IMR-90 (cell line): ENCODE measurements at regions not wholly inside any gene's neighbourhood (a gene's known extent, or its start where the extent isn't known, plus 50 kb on each side); places are given as distances from the start of the nearest gene placed in this dataset.

Experiments
- ATAC-seq: fragments of 200-7000 bp; cut with Tn5 transposase; 2 replicates; pipeline ENCODE4 v1.9.1; 2020; ENCODE audit warnings: low read depth, mild to moderate bottlenecking, moderate library complexity
- BruUV-seq: library from RNA; stranded (reverse); fragments of 400-500 nt; replicated peaks from 2 replicates; lab custom pipeline; 2021; lab: Mats Ljungman, UMichigan
- CTCF ChIA-PET: fragments of 300-600 bp; formaldehyde crosslinking; extraction: SDS; loops from one replicate; lab custom pipeline; 2021; ENCODE audit warnings: antibody characterized with exemption; lab: Yijun Ruan, JAX
- POLR2A ChIA-PET: fragments of 300-600 bp; sonication (Branson Sonifier 250); formaldehyde crosslinking; loops from one replicate; lab custom pipeline; 2022; ENCODE audit warnings: antibody characterized with exemption; ENCODE audit not compliant: unreplicated experiment; lab: Charles Lee
- DNase-seq: peaks from one replicate; pipeline ENCODE4 v3.0.0; 2013
- H2AFZ ChIP-seq: replicated peaks from 2 replicates; pipeline ENCODE3; 2013; ENCODE audit warnings: low read length, mild to moderate bottlenecking; ENCODE audit not compliant: poor library complexity
- H2AK5ac ChIP-seq: 2 replicates; pipeline ENCODE4 v1.6.1; 2013; ENCODE audit warnings: low read depth, low read length, inconsistent platforms
- H2AK9ac ChIP-seq: replicated peaks from 2 replicates; pipeline ENCODE3; 2013; ENCODE audit warnings: mild to moderate bottlenecking, low read depth, low read length, moderate library complexity; ENCODE audit not compliant: poor library complexity
- H2BK120ac ChIP-seq: 2 replicates; pipeline ENCODE4 v1.6.1; 2013; ENCODE audit warnings: low read depth, low read length, inconsistent platforms
- H2BK15ac ChIP-seq: 3 replicates; pipeline ENCODE4 v1.6.1; 2013; ENCODE audit warnings: low read depth, low read length, inconsistent platforms
- H2BK20ac ChIP-seq: 2 replicates; pipeline ENCODE4 v1.6.1; 2013; ENCODE audit warnings: low read depth, mild to moderate bottlenecking, inconsistent platforms, low read length, moderate library complexity
- H2BK5ac ChIP-seq: 2 replicates; pipeline ENCODE4 v1.6.1; 2013; ENCODE audit warnings: mild to moderate bottlenecking, low read depth, low read length, inconsistent platforms; ENCODE audit not compliant: poor library complexity, severe bottlenecking
- H3K14ac ChIP-seq: replicated peaks from 2 replicates; pipeline ENCODE4 v1.6.1; 2013; ENCODE audit warnings: low read depth, low read length, inconsistent platforms
- H3K18ac ChIP-seq: 2 replicates; pipeline ENCODE4 v1.6.1; 2013; ENCODE audit warnings: low read depth, low read length, control low read depth
- H3K23ac ChIP-seq: 2 replicates; pipeline ENCODE4 v1.6.1; 2013; ENCODE audit warnings: low read depth, low read length, inconsistent platforms
- H3K27ac ChIP-seq: 2 replicates; pipeline ENCODE4 v1.5.1; 2013; ENCODE audit warnings: mild to moderate bottlenecking, control low read depth, low read length; ENCODE audit not compliant: insufficient read depth
- H3K27me3 ChIP-seq: 2 replicates; pipeline ENCODE4 v1.6.1; 2013; ENCODE audit warnings: low read length; ENCODE audit not compliant: control insufficient read depth, insufficient read depth
- H3K36me3 ChIP-seq: 2 replicates; pipeline ENCODE4 v1.6.1; 2013; ENCODE audit warnings: low read length, mixed read lengths; ENCODE audit not compliant: control insufficient read depth, insufficient read depth
- H3K4ac ChIP-seq: 2 replicates; pipeline ENCODE4 v1.6.1; 2013; ENCODE audit warnings: low read depth, low read length, inconsistent platforms
- H3K4me1 ChIP-seq: 2 replicates; pipeline ENCODE4 v1.6.1; 2013; ENCODE audit warnings: low read length, mixed read lengths; ENCODE audit not compliant: control insufficient read depth, insufficient read depth
- H3K4me2 ChIP-seq: 2 replicates; pipeline ENCODE4 v1.6.1; 2013; ENCODE audit warnings: low read depth, mild to moderate bottlenecking, control low read depth, low read length, moderate library complexity
- H3K4me3 ChIP-seq: 2 replicates; pipeline ENCODE4 v1.5.1; 2013; ENCODE audit warnings: low read depth, mild to moderate bottlenecking, control low read depth, low read length, moderate library complexity; ENCODE audit not compliant: insufficient read depth
- H3K56ac ChIP-seq: 2 replicates; pipeline ENCODE4 v1.6.1; 2013; ENCODE audit warnings: low read length, inconsistent platforms; ENCODE audit not compliant: insufficient read depth; ENCODE audit errors: extremely low read depth
- H3K79me1 ChIP-seq, 2 experiments: 2 replicates each; pipeline ENCODE4 v1.6.1; 2013; ENCODE audit warnings: low read length in 2 of 2, inconsistent platforms in 1 of 2, low read depth in 1 of 2
- H3K9ac ChIP-seq: 2 replicates; pipeline ENCODE4 v1.6.1; 2013; ENCODE audit warnings: low read depth, low read length, control low read depth
- H3K9me1 ChIP-seq: 2 replicates; pipeline ENCODE4 v1.6.1; 2013; ENCODE audit warnings: low read length, inconsistent platforms; ENCODE audit not compliant: insufficient read depth
- H3K9me3 ChIP-seq: 2 replicates; pipeline ENCODE4 v1.6.1; 2013; ENCODE audit warnings: low read length; ENCODE audit not compliant: control insufficient read depth, insufficient read depth
- H4K20me1 ChIP-seq: 2 replicates; pipeline ENCODE4 v1.6.1; 2013; ENCODE audit warnings: low read length, inconsistent platforms; ENCODE audit not compliant: insufficient read depth
- H4K5ac ChIP-seq: 2 replicates; pipeline ENCODE4 v1.6.1; 2013; ENCODE audit warnings: mild to moderate bottlenecking, low read depth, low read length, control low read depth
- H4K8ac ChIP-seq, 2 experiments: 2 replicates each; pipeline ENCODE4 v1.6.1; 2013; ENCODE audit warnings: low read depth in 2 of 2, low read length in 2 of 2, control low read depth in 1 of 2, inconsistent platforms in 1 of 2
- H4K91ac ChIP-seq: 2 replicates; pipeline ENCODE4 v1.6.1; 2013; ENCODE audit warnings: low read depth, low read length, inconsistent platforms; ENCODE audit not compliant: insufficient read depth
- CHD1 ChIP-seq: IDR thresholded peaks from 2 replicates; pipeline ENCODE4 v1.6.1; 2012; ENCODE audit warnings: low read depth, low read length, improper control_type of control experiment
- CTCF ChIP-seq: conservative IDR thresholded peaks from 2 replicates; pipeline ENCODE4 v1.5.1; 2012; ENCODE audit warnings: mild to moderate bottlenecking, low read depth, low read length, improper control_type of control experiment
- FOS ChIP-seq: fragments of 150-350 bp; IDR thresholded peaks from 2 replicates; pipeline ENCODE4 v1.6.1; 2016; ENCODE audit warnings: low read depth, low read length
- MAFK ChIP-seq: IDR thresholded peaks from 2 replicates; pipeline ENCODE4 v1.6.1; 2012; ENCODE audit warnings: low read depth, low read length, improper control_type of control experiment
- POLR2A ChIP-seq: IDR thresholded peaks from 2 replicates; pipeline ENCODE4 v1.6.1; 2012; ENCODE audit warnings: mild to moderate bottlenecking, low read depth, low read length
- RCOR1 ChIP-seq: IDR thresholded peaks from 2 replicates; pipeline ENCODE4 v1.6.1; 2012; ENCODE audit warnings: mild to moderate bottlenecking, low read length, improper control_type of control experiment; ENCODE audit not compliant: insufficient replicate concordance
- USF2 ChIP-seq: fragments of 150-350 bp; IDR thresholded peaks from 2 replicates; pipeline ENCODE4 v1.6.1; 2017; ENCODE audit warnings: mild to moderate bottlenecking, antibody characterized with exemption, low read length, low read depth
- WGBS, 2 experiments: methylation state at CpG; one replicate each; pipeline versions ENCODE4 v1.1.5 to v1.1.7; 2013; ENCODE audit warnings: missing lambda C conversion rate in 2 of 2; ENCODE audit not compliant: insufficient read length in 1 of 2; ENCODE audit errors: extremely low coverage in 2 of 2; 5-methylcytosine and 5-hydroxymethylcytosine counted together
- dilution Hi-C: fragments of 300-500 bp; cut with HindIII; formaldehyde crosslinking; loops from one replicate; pipeline ENCODE4 v1.14.3; 2018; ENCODE audit warnings: low sequenced_read_pairs; ENCODE audit not compliant: unreplicated experiment
- in situ Hi-C: fragments of 300-500 bp; cut with MboI; formaldehyde crosslinking; loops from 3 replicates; pipeline ENCODE4 v1.14.3; 2019; ENCODE audit warnings: low sequenced_read_pairs, inconsistent platforms, mixed read lengths
- intact Hi-C: fragments of 100-400 bp; cut with micrococcal nuclease; formaldehyde crosslinking; loops from 2 replicates; pipeline ENCODE4 v1.10.0; 2022

GRCh38 chr6:115216835-115217234 lies 843.9 kb downstream of the FRK start:
- Histone ChIP-seq H4K8ac (no peak overlapping the region), H3K27ac (no peak overlapping the region), H3K79me1 (no peaks in the 10 kb centered on the region), H4K91ac (no peak overlapping the region), H2AK9ac (no peak overlapping the region), H2BK120ac (no peak overlapping the region), H2AK5ac (no peak overlapping the region), H2BK5ac (no peak overlapping the region), H2AFZ (no peak overlapping the region), H3K9ac (no peak overlapping the region), H2BK20ac (no peak overlapping the region), H3K23ac (no peak overlapping the region), H4K20me1 (no peaks in the 10 kb centered on the region), H3K18ac (no peak overlapping the region), H3K56ac (no peak overlapping the region), H3K9me3 (no peaks in the 10 kb centered on the region), H3K27me3 (no peaks in the 10 kb centered on the region), H3K4me3 (no peak overlapping the region), H3K36me3 (no peaks in the 10 kb centered on the region), H2BK15ac (no peak overlapping the region), H3K14ac (no peak overlapping the region), H4K5ac (no peak overlapping the region), H3K4me2 (no peak overlapping the region), H3K4ac (no peak overlapping the region), H3K9me1 (no peaks in the 10 kb centered on the region), H3K4me1 (no peaks in the 10 kb centered on the region)
- POLR2A ChIA-PET, result no interaction called here
- ATAC-seq (no peak), DNase-seq (no peak)
- TF ChIP-seq CTCF, result no peak
- no peak for TF ChIP-seq FOS
- TF ChIP-seq MAFK, result no peak
- TF ChIP-seq RCOR1, result no peak
- TF ChIP-seq CHD1, result no peak
- no peak for TF ChIP-seq USF2
- no peak for TF ChIP-seq POLR2A
- intact Hi-C loops, result no loop called here
- in situ Hi-C loops, result no loop called here
- dilution Hi-C loops, result no loop called here
- BruUV-seq, result no TSS peak
- CTCF ChIA-PET, result no interaction called here
- WGBS, 2 experiments, result no CpG with 5 or more reads among the region's 5 CpGs
